22Rv1 (cell line): ENCODE measurements at regions not wholly inside any gene's neighbourhood (a gene's known extent, or its start where the extent isn't known, plus 50 kb on each side); places are given as distances from the start of the nearest gene placed in this dataset.

Experiments used
- CTCF ChIP-seq: fragments of 450-650 bp; IDR thresholded peaks from 2 replicates; pipeline ENCODE4 v1.5.1; 2017; ENCODE audit warnings: mild to moderate bottlenecking
- ZFX ChIP-seq: fragments of 450-650 bp; IDR thresholded peaks from 2 replicates; pipeline ENCODE4 v1.6.1; 2017; ENCODE audit warnings: antibody characterized with exemption, borderline replicate concordance

GRCh38 chr11:127136438-127136837 is 135.9 kb upstream of the KIRREL3 start:
- TF ChIP-seq CTCF = peak; percentile 16; the same call in 1 of the 2 replicates
- no peak for TF ChIP-seq ZFX
